OCI-LY7 (cell line): ENCODE measurements at regions not wholly inside any gene's neighbourhood (a gene's known extent, or its start where the extent isn't known, plus 50 kb on each side); places are given as distances from the start of the nearest gene placed in this dataset.

Source experiments
- BruUV-seq: library from RNA; stranded (reverse); fragments of 400-500 nt; replicated peaks from 2 replicates; lab custom pipeline; 2021; lab: Mats Ljungman, UMichigan
- CTCF ChIA-PET: fragments of 300-600 bp; sonication (Branson Sonifier 250); formaldehyde crosslinking; loops from one replicate; lab custom pipeline; 2022; ENCODE audit warnings: antibody characterized with exemption; ENCODE audit not compliant: unreplicated experiment; lab: Charles Lee
- POLR2A ChIA-PET: fragments of 300-600 bp; sonication (Branson Sonifier 250); formaldehyde crosslinking; loops from one replicate; lab custom pipeline; 2022; ENCODE audit warnings: antibody characterized with exemption; lab: Charles Lee
- DNase-seq: peaks from one replicate; pipeline ENCODE4 v3.0.0-alpha.2; 2015; ENCODE audit warnings: low spot score
- H2AFZ ChIP-seq: fragments of 200-600 bp; sonication (generic), shearing (Covaris generic); 2 replicates; pipeline ENCODE4 v1.6.1; 2014; ENCODE audit warnings: mild to moderate bottlenecking, antibody characterized with exemption, low read length, moderate library complexity
- H3K27ac ChIP-seq: fragments of 200-600 bp; sonication (generic); 2 replicates; pipeline ENCODE4 v1.5.1; 2014; ENCODE audit warnings: mixed run types, low read depth, mild to moderate bottlenecking, moderate library complexity, low read length, inconsistent platforms; ENCODE audit not compliant: poor library complexity, severe bottlenecking
- H3K36me3 ChIP-seq: fragments of 200-600 bp; sonication (generic); 2 replicates; pipeline ENCODE4 v1.6.1; 2014; ENCODE audit warnings: mild to moderate bottlenecking, antibody characterized with exemption, low read length, moderate library complexity, mixed read lengths; ENCODE audit not compliant: insufficient read depth
- H3K4me1 ChIP-seq: fragments of 200-600 bp; sonication (generic); 2 replicates; pipeline ENCODE4 v1.5.1; 2014; ENCODE audit warnings: mild to moderate bottlenecking, low read length; ENCODE audit not compliant: insufficient read depth, poor library complexity, severe bottlenecking
- H3K4me2 ChIP-seq: fragments of 200-600 bp; sonication (generic); 2 replicates; pipeline ENCODE4 v1.6.1; 2014; ENCODE audit warnings: mild to moderate bottlenecking, low read length
- H3K4me3 ChIP-seq: fragments of 200-600 bp; sonication (generic); 2 replicates; pipeline ENCODE4 v1.5.1; 2014; ENCODE audit warnings: mild to moderate bottlenecking, low read depth, low read length; ENCODE audit not compliant: poor library complexity, severe bottlenecking
- H3K79me2 ChIP-seq: fragments of 200-600 bp; sonication (generic); 2 replicates; pipeline ENCODE4 v1.6.1; 2016; ENCODE audit warnings: low read depth, mild to moderate bottlenecking, low read length, moderate library complexity, mixed read lengths; ENCODE audit not compliant: insufficient read depth
- H3K9me2 ChIP-seq: fragments of 200-600 bp; sonication (generic); 2 replicates; pipeline ENCODE4 v1.6.1; 2016; ENCODE audit warnings: mild to moderate bottlenecking, low read length, mixed read lengths; ENCODE audit not compliant: insufficient read depth
- H3K9me3 ChIP-seq: fragments of 200-600 bp; sonication (generic); 2 replicates; pipeline ENCODE4 v1.6.1; 2014; ENCODE audit warnings: mild to moderate bottlenecking, mixed run types, low read length, mixed read lengths
- H4K20me1 ChIP-seq: fragments of 200-600 bp; sonication (generic); 2 replicates; pipeline ENCODE4 v1.6.1; 2014; ENCODE audit warnings: mild to moderate bottlenecking, antibody characterized with exemption, low read length, moderate library complexity, mixed read lengths; ENCODE audit not compliant: insufficient read depth
- CTCF ChIP-seq: fragments of 200-600 bp; sonication (generic); conservative IDR thresholded peaks from 2 replicates; pipeline ENCODE4 v1.5.1; 2014; ENCODE audit warnings: mild to moderate bottlenecking, antibody characterized with exemption, low read length, moderate library complexity, mixed read lengths
- EZH2phosphoT487 ChIP-seq: fragments of 200-600 bp; sonication (generic); IDR thresholded peaks from 2 replicates; pipeline ENCODE4 v1.6.1; 2018; ENCODE audit warnings: low read depth, borderline replicate concordance, mild to moderate bottlenecking, mixed run types, antibody characterized with exemption, low read length, moderate library complexity, mixed read lengths
- intact Hi-C: fragments of 100-400 bp; cut with micrococcal nuclease; formaldehyde crosslinking; loops from one replicate; pipeline ENCODE4 v1.10.0; 2022; ENCODE audit not compliant: unreplicated experiment

- TF ChIP-seq CTCF, result no peak
- TF ChIP-seq EZH2phosphoT487, result no peak
- Histone ChIP-seq H2AFZ (no peak overlapping the region), H3K27ac (no peak overlapping the region), H3K79me2 (no peaks in the 10 kb centered on the region), H3K4me3 (no peak overlapping the region), H3K4me1 (no peaks in the 10 kb centered on the region), H3K9me3 (no peaks in the 10 kb centered on the region), H3K4me2 (no peak overlapping the region), H4K20me1 (no peaks in the 10 kb centered on the region), H3K9me2 (no peaks in the 10 kb centered on the region), H3K36me3 (no peaks in the 10 kb centered on the region)
- CTCF ChIA-PET, result no interaction called here
- BruUV-seq, result no TSS peak
- POLR2A ChIA-PET, result interaction anchor here (0.5 kb wide), 1 partner anchor 108 kb away, joined by 5 read pairs; no protein-coding TSS in a partner anchor
- no peak for DNase-seq
- intact Hi-C loops, result no loop called here
These were observed 667.2 kb downstream of the GATA3 start for GRCh38 chr10:8721650-8722049.

- POLR2A ChIA-PET, result interaction anchor here (0.7 kb wide), 1 partner anchor 102 kb away, joined by 3 read pairs; no protein-coding TSS in a partner anchor
- H3K9me3 ChIP-seq, result no peaks in the 10 kb centered on the region
- H3K27ac ChIP-seq, result no peak overlapping the region
- H3K9me2 ChIP-seq, result no peaks in the 10 kb centered on the region
- H4K20me1 ChIP-seq, result no peaks in the 10 kb centered on the region
- no peaks in the 10 kb centered on the region for H3K36me3 ChIP-seq
- CTCF ChIA-PET, result no interaction called here
- no peaks in the 10 kb centered on the region for H3K79me2 ChIP-seq
- no peak overlapping the region for H3K4me3 ChIP-seq
- H3K4me2 ChIP-seq, result no peak overlapping the region
- no peaks in the 10 kb centered on the region for H3K4me1 ChIP-seq
- intact Hi-C loops, result no loop called here
- TF ChIP-seq EZH2phosphoT487 (no peak), CTCF (no peak)
- H2AFZ ChIP-seq, result no peak overlapping the region
- no peak for DNase-seq
- no TSS peak for BruUV-seq
These were observed 668.3 kb downstream of the GATA3 start for GRCh38 chr10:8722835-8723234.

- no peaks in the 10 kb centered on the region for H3K9me3 ChIP-seq
- POLR2A ChIA-PET, result no interaction called here
- TF ChIP-seq CTCF (no peak), EZH2phosphoT487 (no peak)
- DNase-seq, result no peak
- H3K36me3 ChIP-seq, result no peaks in the 10 kb centered on the region
- no peaks in the 10 kb centered on the region for H3K79me2 ChIP-seq
- no peak overlapping the region for H3K27ac ChIP-seq
- CTCF ChIA-PET, result no interaction called here
- H3K4me1 ChIP-seq, result no peaks in the 10 kb centered on the region
- no peak overlapping the region for H3K4me3 ChIP-seq
- no peak overlapping the region for H2AFZ ChIP-seq
- no TSS peak for BruUV-seq
- no peaks in the 10 kb centered on the region for H3K9me2 ChIP-seq
- intact Hi-C loops, result no loop called here
- no peak overlapping the region for H3K4me2 ChIP-seq
- H4K20me1 ChIP-seq, result no peaks in the 10 kb centered on the region
These were observed 670.9 kb downstream of the GATA3 start for GRCh38 chr10:8725343-8725742.
